ENCODE measurements at regions not wholly inside any gene's neighbourhood (a gene's known extent, or its start where the extent isn't known, plus 50 kb on each side); places are given as distances from the start of the nearest gene placed in this dataset.

GRCh38 chr9:86741311-86742208, 205.7 kb downstream of the GAS1 start:
- Histone ChIP-seq H3K9me3 (ENCODE audit: control insufficient read depth in 4 of 4, insufficient read depth in 3 of 4, low read length in 3 of 4) (peaks cover 0 to 2% (median 0%) of the 10 kb centered on the region in 4 donors), H3K27me3 (ENCODE audit: control insufficient read depth in 3 of 3, insufficient read depth in 3 of 3, low read length in 2 of 3) (no peaks in the 10 kb centered on the region), H3K27ac (ENCODE audit: low read depth in 1 of 2, low read length in 1 of 2) (no peak overlapping the region), H3K4me3 (no peak overlapping the region), H3K9ac (ENCODE audit: insufficient read depth in 1 of 2, low read length in 2 of 2) (no peak overlapping the region), H3K36me3 (ENCODE audit: control insufficient read depth in 4 of 4, insufficient read depth in 4 of 4, low read length in 4 of 4) (no peaks in the 10 kb centered on the region), H3K4me1 (ENCODE audit: control insufficient read depth in 5 of 5, insufficient read depth in 5 of 5, low read length in 5 of 5) (peaks cover 0 to 3% (median 0%) of the 10 kb centered on the region in 5 donors)
- TF ChIP-seq, protein P1, sequence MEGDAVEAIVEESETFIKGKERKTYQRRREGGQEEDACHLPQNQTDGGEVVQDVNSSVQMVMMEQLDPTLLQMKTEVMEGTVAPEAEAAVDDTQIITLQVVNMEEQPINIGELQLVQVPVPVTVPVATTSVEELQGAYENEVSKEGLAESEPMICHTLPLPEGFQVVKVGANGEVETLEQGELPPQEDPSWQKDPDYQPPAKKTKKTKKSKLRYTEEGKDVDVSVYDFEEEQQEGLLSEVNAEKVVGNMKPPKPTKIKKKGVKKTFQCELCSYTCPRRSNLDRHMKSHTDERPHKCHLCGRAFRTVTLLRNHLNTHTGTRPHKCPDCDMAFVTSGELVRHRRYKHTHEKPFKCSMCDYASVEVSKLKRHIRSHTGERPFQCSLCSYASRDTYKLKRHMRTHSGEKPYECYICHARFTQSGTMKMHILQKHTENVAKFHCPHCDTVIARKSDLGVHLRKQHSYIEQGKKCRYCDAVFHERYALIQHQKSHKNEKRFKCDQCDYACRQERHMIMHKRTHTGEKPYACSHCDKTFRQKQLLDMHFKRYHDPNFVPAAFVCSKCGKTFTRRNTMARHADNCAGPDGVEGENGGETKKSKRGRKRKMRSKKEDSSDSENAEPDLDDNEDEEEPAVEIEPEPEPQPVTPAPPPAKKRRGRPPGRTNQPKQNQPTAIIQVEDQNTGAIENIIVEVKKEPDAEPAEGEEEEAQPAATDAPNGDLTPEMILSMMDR (IDR thresholded peaks at IDR 0.05; ENCODE audit: control extremely low read depth, extremely low read depth) = no peak
- DNase-seq = no peak
- WGBS, 2 donors = 72 to 83% methylated on average over 8 of the region's 8 CpGs
- no peak for ATAC-seq (ENCODE audit: insufficient read depth, low FRiP score)

- ATAC-seq (ENCODE audit: insufficient read depth, low FRiP score) (no peak), DNase-seq (no peak)
- H3K36me3 ChIP-seq (ENCODE audit: control insufficient read depth in 4 of 4, insufficient read depth in 4 of 4, low read length in 4 of 4) = no peaks in the 10 kb centered on the region
- H3K27me3 ChIP-seq (ENCODE audit: control insufficient read depth in 3 of 3, insufficient read depth in 3 of 3, low read length in 2 of 3) = no peaks in the 10 kb centered on the region
- TF ChIP-seq, protein P1 (IDR thresholded peaks at IDR 0.05; ENCODE audit: control extremely low read depth, extremely low read depth) = no peak
- H3K27ac ChIP-seq (ENCODE audit: low read depth in 1 of 2, low read length in 1 of 2) = no peak overlapping the region
- H3K4me1 ChIP-seq (ENCODE audit: control insufficient read depth in 5 of 5, insufficient read depth in 5 of 5, low read length in 5 of 5) = peaks cover 0 to 12% (median 4%) of the 10 kb centered on the region in 5 donors
- peaks cover 0 to 2% (median 0%) of the 10 kb centered on the region in 4 donors for H3K9me3 ChIP-seq (ENCODE audit: control insufficient read depth in 4 of 4, insufficient read depth in 3 of 4, low read length in 3 of 4)
- WGBS, 2 donors = 79 to 94% methylated on average over 6 of the region's 6 CpGs
- no peak overlapping the region for H3K4me3 ChIP-seq
- H3K9ac ChIP-seq (ENCODE audit: insufficient read depth in 1 of 2, low read length in 2 of 2) = no peak overlapping the region
These were observed 211.4 kb downstream of the GAS1 start for GRCh38 chr9:86735772-86736458.

DNA sequence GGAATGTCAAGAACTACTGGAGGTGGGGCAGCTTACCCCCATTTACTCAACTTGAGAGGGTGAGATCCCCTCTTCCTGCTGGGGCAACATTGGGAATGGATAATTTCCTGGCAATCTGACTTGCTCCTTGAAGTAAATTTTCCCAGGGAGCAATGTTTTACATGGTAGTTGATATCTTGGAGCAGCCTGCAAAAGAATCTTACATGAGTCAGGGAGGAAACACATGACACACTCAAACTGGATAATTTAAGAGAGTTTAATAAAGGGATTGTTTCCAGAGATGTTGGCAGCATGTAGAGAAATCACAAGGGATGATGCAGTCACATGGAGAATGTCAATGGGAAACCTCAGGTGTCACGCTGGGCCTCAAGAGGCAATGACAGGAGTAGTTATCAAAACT, 212.5 kb downstream of the GAS1 start:
- Histone ChIP-seq H3K27me3 (ENCODE audit: control insufficient read depth in 3 of 3, insufficient read depth in 3 of 3, low read length in 2 of 3) (no peaks in the 10 kb centered on the region), H3K4me1 (ENCODE audit: control insufficient read depth in 5 of 5, insufficient read depth in 5 of 5, low read length in 5 of 5) (peaks cover 0 to 12% (median 4%) of the 10 kb centered on the region in 5 donors), H3K4me3 (no peak overlapping the region), H3K27ac (ENCODE audit: low read depth in 1 of 2, low read length in 1 of 2) (no peak overlapping the region), H3K9ac (ENCODE audit: insufficient read depth in 1 of 2, low read length in 2 of 2) (no peak overlapping the region), H3K36me3 (ENCODE audit: control insufficient read depth in 4 of 4, insufficient read depth in 4 of 4, low read length in 4 of 4) (no peaks in the 10 kb centered on the region), H3K9me3 (ENCODE audit: control insufficient read depth in 4 of 4, insufficient read depth in 3 of 4, low read length in 3 of 4) (peaks cover 0 to 2% (median 0%) of the 10 kb centered on the region in 4 donors)
- no peak for ATAC-seq (ENCODE audit: insufficient read depth, low FRiP score)
- 87 to 96% methylated on average over 1 of the region's 1 CpG for WGBS, 2 donors
- no peak for DNase-seq
- TF ChIP-seq, protein P1 (IDR thresholded peaks at IDR 0.05; ENCODE audit: control extremely low read depth, extremely low read depth) = no peak

Measured in lung (tissue), 11 donors.